Hematopoietic multipotent progenitor cell treated with erythropoietin and hydrocortisone succinate and interleukin-3 and kit ligand, for 6 days (in vitro differentiated cells): ENCODE measurements at regions not wholly inside any gene's neighbourhood (a gene's known extent, or its start where the extent isn't known, plus 50 kb on each side); places are given as distances from the start of the nearest gene placed in this dataset.
"Not testable (repeated sequence)": the region's sequence is repeated elsewhere in the genome, so short reads cannot be mapped to it uniquely, and the experiment has no call there.

Experiments
- DNase-seq: peaks from one replicate; pipeline ENCODE4 v3.0.0-alpha.2; 2015

DNA sequence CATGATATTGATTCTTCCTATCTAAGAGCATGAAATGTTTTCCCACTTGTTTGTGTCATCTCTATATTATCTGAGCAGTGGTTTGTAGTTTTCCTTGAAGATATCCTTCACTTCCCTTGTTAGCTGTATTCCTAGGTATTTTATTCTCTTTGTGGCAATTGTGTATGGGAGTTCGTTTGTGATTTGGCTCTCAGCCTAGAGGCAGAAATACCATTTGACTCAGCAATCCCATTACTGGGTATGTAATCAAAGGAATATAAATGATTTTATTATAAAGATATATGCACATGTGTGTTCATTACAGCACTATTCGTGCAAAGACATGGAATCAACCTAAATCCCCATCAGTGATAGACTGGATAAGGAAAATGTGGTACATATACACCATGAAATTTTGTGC is 172.7 kb upstream of the IL15 start:
- no peak for DNase-seq

DNA sequence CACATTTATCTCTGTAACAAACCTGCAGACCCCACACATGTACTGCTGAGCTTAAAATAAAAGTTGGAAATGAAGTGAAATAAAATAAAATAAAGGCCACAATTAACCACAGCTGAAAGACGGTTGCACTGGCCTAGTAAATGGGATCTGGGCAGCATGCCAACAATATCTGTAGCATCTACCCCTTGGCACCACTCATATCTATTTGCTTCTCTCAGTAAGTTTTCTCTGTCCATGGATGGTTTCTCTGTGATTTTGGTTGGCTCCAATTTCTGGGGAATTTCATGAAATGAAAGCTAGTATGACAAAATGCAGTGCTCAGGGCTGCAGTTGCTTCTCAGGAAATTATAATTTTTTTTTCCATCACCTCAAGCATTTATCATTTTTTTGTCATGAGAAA is 172.0 kb upstream of the IL15 start:
- DNase-seq, result peak; percentile 70

DNA sequence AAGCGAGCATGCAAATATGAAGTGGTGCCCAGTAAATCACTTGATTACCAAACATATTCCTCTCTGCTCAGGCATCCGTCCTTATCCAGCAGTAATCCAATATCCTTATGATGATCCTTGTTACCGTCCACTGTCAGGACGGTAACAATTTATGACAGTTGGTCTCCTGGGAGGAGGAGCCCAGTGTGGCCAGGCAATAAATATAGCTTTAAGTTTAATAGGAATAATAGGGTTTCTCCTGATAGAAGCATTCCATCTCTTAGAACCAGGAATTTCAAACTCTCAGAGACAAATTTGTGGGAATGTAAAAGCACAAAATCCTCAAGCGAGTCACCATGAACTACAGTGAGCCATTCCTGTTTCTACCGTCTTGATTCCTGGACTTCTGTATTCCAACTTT is 171.2 kb upstream of the IL15 start:
- DNase-seq, result no peak

DNA sequence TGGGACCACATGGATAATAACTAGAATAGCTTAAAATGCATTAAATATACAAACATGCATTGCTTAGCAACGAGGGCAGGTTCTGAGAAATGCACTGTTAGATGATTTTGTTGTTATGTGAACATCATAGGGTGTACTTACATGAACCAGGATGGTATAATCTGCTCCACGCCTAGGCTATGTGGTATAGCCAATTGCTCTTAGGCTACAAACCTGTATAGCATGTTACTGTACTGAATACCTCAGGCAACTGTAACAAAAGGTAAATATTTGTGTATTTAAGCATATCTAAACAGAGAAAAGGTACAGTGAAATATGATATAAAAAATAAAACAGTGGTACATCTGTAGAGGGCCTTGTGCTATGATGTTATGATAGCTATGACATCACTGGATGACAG is 169.2 kb upstream of the IL15 start:
- DNase-seq, result no peak

DNA sequence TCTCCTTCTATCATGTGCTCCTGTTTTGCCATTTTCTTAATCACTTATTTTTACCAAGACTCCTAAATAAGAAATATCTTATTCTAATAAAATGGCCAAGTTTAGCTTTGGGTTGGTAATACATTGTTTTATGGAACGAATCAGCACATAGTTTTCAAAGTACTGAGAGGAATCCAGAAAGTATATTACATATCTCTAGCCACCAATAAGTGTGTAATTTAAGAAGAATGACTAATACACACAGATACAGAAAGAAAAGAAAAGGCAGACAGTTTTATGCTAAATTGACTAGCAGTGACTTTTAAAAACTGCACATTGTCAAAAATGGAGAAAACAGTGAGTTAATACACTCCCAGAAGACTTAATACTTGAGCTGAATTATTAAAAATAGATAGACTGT is 167.0 kb upstream of the IL15 start:
- no peak for DNase-seq

DNA sequence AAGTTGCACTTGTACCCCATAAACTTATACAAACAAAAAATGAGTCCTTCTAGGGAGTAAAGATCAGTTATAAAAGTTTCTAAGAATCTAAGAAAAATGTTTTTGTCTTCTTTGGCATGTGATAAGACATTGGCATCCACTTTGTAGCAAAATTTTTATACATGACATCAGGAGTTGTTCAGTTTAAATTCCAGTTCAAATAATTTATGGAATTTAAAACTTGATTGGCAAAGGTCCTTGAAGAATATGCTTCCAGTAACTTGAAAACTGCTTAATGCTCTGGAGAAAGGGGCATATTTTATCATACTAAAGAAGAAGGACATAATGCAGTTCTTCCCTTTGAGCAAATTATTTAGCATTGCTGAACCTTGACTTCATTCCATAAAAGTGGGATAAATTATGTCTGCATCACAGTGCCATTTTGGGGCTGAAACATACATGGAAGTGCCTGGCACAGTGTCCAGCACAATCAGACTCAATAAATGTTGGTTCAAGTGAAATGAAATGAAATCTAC is 163.3 kb upstream of the IL15 start:
- DNase-seq, result no peak

DNA sequence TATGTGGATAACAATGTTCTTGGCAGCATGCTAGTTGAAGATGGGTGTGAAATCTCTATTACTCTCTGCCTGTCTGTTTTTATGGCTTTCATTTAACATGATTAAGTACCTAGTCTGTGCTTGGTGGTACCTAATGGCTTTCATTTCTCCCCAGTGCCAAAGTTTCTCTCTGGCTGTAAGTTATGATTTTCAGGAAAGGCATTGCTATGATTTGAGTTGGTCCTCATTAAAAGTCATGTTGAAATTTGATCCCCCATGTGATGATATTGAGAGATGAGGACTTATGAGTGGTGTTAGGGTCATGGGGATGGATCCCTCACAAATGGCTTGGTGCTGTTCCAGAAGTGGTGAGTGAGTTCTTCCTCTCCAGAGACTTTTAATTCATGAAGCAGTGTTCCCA is 162.4 kb upstream of the IL15 start:
- DNase-seq, result no peak

DNA sequence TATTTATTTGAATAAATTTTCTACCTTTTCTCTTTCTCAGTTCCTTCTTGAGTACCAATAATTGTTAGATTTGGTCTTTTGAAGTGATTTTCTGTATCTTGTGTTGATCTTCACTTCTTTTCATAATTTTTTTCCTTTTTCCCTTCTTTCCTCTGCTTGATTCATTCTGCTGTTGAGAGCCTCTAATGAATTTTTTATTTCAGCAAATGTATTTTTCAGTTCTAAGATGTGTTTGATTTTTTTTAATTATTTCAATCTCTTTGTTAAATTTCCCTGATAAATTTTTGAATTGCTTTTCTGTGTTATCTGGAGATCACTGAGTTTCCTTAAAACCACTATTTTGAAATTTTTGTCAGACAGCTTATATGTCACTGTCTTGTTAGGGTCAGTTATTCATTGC is 155.4 kb upstream of the IL15 start:
- no peak for DNase-seq

DNA sequence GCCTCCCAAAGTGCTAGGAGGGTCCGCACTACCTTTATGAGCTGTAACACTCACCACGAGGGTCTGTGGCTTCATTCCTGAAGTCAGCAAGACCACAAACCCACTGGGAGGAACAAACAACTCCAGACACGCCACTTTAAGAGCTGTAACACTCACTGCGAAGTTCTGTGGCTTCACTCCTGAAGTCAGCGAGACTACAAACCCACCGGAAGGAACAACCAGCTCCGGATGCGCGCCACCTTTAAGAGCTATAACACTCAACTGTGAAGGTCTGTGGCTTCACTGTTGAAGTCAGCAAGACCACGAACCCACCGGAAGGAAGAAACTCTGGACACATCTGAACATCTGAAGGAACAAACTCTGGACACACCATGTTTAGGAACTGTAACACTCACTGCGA is 152.1 kb upstream of the IL15 start:
- DNase-seq, result not testable (repeated sequence)

DNA sequence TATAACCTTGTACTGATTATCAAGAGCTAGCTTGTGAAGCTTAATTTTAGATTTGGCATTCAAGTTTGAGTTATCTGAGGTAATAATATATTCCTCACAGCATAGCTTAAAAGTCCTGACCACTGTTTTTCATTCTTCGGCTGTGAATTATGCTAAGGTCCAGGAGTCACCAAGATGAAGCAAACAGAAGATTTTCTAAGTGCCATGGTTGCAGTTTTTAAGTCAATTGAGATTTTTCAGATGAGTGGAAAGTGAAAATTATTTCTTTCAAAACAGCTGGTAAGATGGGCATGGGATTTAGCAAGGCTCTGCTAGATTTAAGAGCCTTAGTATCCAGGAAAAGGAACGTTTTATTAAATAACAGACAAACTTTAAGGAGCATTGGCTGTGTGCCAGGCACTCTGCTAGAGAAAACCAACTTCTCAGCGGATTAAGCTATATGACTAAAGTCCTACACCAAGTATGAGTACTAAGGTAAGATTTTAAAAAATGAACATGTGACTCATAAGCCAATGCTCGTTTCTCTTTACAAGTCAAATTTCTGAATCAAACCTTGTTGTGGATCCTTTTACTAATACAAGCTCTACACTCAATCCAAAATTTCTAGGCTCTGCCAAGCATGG is 149.9 kb upstream of the IL15 start:
- DNase-seq, result no peak

DNA sequence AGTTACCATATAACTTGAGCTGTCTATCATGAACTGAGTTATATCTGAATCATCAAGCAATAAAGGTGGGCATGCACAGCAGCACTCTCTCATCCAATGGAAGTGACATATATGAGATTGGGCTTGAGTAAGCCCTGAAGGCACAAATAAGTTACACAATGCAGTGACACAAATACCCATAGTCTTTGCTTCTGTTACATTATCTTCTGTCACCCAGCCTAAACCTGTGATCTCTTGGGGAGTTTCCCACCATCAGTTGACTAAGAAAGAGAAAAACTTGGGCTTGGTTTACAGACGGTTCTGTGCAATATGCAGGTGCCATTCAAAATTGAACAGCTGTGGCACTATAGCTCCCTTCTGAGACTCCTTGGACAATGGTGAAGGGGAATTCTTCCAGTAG is 138.8 kb upstream of the IL15 start:
- DNase-seq, result no peak

DNA sequence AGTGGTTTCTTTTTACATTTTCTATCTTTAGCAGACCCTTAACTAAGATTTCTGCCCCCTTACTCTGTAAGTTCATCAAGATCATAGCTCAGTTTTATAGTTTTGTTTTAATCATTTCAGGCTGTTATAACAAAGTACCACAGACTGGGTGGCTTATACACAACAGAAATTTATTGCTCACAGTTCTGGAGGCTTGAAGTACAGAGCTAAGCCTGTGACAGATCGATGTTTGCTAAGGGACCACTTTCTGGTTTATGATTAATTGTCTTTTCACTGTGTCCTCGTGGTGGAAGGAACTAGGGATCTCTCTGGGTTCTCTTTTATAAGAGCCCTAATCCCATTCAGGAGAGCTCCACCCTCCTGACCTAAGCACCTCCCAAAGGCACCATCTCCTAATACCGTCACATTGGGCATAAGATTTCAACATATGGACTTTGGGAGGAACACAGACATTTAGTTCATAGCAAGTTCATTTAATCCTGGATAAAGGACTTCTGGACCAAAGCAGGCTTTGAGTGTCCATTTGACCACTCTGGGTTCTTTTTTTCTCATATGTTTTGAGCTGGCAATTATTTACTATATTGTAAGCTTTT is 137.0 kb upstream of the IL15 start:
- DNase-seq, result no peak

DNA sequence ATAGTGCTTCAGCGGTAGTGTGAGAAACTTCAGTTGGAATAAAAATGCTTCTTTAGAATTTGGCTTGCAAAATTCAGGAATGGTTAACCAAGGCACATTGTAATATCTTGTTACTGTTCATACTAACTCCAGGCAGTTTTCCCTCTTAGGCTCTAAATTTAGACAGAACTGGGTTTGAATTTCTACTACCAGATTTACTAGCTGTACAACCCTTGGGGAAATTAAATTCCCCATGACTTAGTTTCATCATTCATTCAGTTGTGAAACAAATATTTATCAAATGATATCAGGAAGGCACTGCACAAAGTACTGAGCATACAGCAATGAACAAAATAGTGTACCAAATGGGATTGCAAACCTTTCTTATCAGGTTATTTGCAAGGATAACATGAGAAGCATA is 135.0 kb upstream of the IL15 start:
- no peak for DNase-seq

DNA sequence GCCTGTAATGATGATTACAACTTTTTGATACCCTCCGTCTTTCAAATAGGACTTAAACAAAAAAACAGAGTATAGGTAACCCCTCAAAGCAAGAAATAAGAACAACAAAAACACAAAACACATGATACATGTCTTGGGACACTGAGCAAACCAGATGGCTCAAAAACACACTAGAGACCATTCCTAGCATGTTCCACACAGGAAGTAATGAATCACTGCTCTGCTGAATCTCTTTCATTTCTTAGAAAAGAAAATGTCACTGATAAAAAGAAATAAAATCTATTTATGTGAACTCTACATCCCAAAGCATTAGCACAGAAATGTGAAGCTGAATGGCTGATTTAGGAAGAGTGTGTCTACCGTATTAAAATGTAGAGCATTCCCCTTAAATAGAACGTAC is 134.5 kb upstream of the IL15 start:
- DNase-seq, result no peak

DNA sequence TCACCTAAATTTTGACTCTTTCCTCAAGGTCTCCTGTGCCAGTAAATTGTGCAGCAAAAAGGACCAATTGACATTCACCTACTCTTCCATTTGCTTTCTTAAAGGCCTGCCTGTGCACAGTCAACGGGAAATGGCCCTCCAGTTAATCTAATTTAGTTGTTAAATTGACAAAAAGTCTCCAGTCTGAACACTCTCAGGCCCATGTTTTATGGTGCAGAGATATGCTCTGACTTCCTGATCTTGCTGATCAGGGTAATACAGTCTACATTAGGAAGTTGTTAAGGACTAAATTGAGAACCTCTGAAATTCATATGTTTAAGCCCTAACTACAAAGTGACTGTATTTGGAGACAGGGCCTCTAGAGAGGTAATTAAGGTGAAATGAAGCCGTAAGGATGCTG is 133.6 kb upstream of the IL15 start:
- no peak for DNase-seq

DNA sequence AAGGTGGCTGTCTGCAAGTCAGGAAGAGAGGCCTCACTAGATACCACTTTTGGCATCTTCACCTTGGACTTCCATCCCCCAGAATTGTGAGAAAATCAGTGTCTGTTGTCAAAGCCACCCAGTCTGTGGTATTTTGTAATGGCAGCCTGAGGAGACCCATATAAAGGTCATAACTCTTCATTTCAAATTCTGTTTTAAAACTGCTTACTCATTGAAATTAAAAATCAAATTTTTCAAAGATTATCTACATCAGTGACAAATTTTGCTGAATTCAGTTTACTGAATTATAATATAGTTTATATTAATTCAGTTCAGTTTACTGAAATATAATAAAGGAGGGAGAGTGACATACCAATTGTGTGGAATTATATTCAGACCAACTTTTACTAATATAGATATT is 133.1 kb upstream of the IL15 start:
- no peak for DNase-seq

DNA sequence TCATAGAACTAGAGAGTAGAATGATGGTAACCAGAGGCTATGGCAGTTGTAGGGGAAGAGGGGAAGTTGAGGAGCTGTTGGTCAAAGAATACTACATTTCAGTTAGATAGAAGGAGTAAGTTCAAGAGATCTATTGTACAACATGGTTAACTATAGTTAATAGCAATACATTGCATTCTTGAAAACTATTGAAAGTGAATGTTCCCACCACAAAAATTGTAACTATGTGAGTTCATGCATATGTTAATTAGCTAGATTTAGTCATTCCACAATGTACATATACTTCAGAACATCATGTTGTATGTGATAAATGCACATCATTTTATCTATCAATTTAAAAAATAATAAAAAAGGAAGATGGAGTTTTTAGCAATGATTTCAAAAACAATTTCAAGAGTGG is 125.3 kb upstream of the IL15 start:
- no peak for DNase-seq

DNA sequence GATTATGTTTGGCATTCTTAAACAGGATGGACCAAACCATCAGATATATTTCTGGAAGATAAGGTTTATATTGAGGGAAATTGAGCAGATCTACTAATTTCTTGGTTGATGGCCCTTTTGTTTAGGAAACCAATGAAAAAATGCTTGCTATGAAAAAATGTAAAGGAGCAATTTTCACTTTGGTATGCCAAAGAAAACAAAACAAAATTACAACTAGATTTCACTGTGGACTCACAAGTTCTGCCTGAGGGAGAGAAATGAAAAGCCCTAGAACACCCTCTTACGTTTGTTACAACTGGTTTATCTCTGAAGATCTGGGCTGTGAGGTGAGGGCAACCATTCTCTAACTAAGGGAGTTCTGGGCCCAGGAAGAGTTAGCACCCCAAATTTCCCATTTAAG is 122.5 kb upstream of the IL15 start:
- DNase-seq, result no peak

DNA sequence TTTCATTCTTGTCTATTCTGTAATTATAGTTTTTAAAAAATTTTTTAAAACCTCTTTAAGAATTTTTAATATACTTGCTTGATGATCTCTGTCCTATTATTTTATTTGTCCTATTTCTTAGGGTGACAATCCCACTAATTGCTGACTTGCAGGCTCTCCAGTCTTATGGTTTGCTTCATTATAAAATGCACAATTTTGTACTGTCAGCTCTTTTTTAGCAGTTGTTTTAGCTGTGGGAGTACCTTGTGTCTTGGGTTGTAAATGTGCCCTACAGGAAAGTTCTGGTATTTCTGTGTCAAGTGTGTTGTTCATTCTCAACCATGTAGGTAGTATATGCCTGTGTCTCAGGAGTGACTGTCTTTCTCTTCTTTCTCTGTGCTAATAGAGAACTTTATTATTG is 118.2 kb upstream of the IL15 start:
- DNase-seq, result no peak

DNA sequence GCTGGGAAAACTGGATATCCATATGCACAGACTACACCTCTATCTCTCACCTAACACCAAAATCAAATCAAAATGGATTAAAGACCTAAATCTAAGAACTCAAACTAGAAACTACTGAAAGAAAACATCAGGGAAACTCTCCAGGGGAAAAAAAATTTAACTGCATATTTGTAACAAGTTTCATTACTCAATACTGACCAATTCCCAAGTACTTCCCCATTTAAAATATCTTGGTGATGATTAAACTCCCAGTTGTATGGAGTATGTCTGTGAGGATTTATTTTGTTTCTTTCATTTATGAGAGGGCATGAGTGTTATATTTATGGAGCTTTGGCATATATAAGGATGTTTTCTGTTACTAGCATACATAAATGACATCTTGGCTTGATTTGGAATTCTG is 112.3 kb upstream of the IL15 start:
- DNase-seq, result no peak

DNA sequence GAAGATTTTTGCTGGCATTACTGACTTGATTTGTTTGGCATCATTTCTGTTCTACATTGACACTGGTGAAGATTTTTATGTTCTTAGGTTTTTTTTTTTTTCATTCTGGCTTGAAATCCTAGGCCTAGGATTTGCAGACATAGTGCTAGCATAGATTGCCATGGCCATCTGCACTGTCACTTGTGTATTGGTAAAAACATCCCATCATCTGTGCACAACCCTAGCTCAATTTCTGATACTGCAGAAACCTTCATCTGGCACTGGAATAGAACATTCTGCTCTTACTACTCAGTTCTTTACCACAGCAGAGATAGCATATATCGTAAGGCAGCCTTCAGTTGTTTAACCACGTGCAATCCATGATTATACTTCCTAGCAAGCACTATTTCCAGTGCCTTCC is 111.5 kb upstream of the IL15 start:
- no peak for DNase-seq

DNA sequence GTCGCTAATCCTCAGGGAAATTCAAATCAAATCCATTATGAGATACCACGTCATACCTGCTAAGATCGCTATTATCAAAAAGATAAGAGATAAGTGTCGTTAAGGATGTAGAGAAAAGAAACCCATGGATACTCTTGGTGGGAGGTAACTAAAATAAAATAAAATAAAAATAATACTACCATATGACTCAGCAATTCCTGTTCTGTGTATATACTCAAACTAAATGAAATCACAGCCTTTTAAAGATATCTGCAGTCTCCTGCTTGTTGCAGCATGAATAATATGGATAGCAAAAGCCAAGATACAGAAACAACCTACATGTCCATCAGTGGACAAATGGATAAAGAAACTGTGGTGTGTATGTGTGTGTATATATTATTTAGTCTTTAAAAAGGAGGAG is 105.8 kb upstream of the IL15 start:
- no peak for DNase-seq

DNA sequence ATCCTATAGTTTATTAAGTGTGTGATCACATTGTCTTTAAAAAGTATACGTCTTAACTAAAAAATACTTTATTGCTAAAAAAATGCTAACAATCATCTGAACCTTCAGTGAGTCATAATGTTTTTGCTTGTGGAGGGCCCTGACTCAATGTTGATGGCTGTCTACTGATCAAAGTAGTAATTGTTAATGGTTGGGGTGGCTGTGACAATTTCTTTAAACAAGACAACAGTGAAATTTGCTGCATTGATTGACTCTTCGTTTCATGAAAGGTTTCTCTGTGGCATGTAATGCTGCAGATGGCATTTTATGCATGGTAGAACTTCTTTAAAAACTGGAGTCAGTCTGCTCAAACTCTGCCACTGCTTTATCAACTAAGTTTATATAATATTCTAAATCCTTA is 101.4 kb upstream of the IL15 start:
- DNase-seq, result no peak

DNA sequence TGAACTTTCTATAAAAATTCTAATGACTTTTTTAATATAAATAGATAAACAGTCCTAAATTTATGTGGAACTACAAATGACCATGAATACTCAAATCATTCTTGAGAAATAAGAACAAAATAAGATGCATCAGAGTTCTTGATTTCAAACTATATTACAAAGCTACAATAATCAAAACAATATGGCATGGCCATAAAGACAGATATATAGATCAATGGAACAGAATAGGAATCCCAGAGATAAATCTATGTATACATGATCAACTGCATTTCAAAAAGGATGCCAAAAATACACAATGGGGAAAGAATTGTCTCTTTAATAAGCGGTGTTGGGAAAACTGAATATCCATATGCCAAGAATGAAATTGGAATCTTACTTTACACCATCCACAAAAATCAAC is 98.4 kb upstream of the IL15 start:
- no peak for DNase-seq

DNA sequence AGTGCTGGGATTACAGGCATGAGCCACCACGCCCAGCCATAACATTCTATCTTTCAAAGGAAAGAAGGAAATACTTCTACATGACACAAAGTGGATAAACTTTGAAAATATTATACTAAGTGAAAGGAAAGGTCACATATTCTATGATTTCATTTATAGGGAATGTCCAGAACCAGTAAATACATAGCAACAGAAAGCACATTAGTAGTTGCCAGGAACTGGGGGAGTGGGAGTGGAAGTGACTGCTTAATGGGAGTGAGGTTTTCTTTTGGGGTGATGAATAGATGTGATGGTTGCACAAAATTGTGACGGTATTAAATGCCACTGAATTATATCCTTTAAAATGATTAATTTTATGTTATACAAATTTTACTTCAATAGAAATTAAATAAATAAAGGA is 95.7 kb upstream of the IL15 start:
- DNase-seq, result no peak
